H9 (cell line): ENCODE measurements at regions not wholly inside any gene's neighbourhood (a gene's known extent, or its start where the extent isn't known, plus 50 kb on each side); places are given as distances from the start of the nearest gene placed in this dataset.

Experiments used
- DNase-seq: peaks from one replicate; pipeline ENCODE4 v3.0.0-alpha.2; 2017
- H2AFZ ChIP-seq: one replicate; pipeline ENCODE4 v1.6.1; 2013; ENCODE audit warnings: mild to moderate bottlenecking, low read length, control low read depth, moderate library complexity
- H2AK5ac ChIP-seq: 2 replicates; pipeline ENCODE4 v1.6.1; 2013; ENCODE audit warnings: low read length, control low read depth, mixed read lengths; ENCODE audit not compliant: insufficient read length
- H2BK120ac ChIP-seq: one replicate; pipeline ENCODE4 v1.6.1; 2013; ENCODE audit warnings: low read depth, mild to moderate bottlenecking, low read length, control low read depth, inconsistent platforms; ENCODE audit not compliant: poor library complexity, severe bottlenecking
- H2BK12ac ChIP-seq: 2 replicates; pipeline ENCODE4 v1.6.1; 2013; ENCODE audit warnings: low read length, control low read depth, mixed read lengths, low read depth; ENCODE audit not compliant: insufficient read length
- H2BK15ac ChIP-seq: 2 replicates; pipeline ENCODE4 v1.6.1; 2013; ENCODE audit warnings: low read depth, low read length, control low read depth
- H2BK20ac ChIP-seq: one replicate; pipeline ENCODE4 v1.6.1; 2013; ENCODE audit warnings: low read depth, mild to moderate bottlenecking, low read length, control low read depth, inconsistent platforms; ENCODE audit not compliant: poor library complexity, severe bottlenecking
- H2BK5ac ChIP-seq: 2 replicates; pipeline ENCODE4 v1.6.1; 2013; ENCODE audit warnings: low read length, control low read depth, mixed read lengths; ENCODE audit not compliant: insufficient read length
- H3K14ac ChIP-seq: 2 replicates; pipeline ENCODE4 v1.6.1; 2013; ENCODE audit warnings: low read length, control low read depth; ENCODE audit not compliant: insufficient read depth
- H3K18ac ChIP-seq: 2 replicates; pipeline ENCODE4 v1.6.1; 2013; ENCODE audit warnings: low read depth, mild to moderate bottlenecking, mixed read lengths, low read length, control low read depth; ENCODE audit not compliant: insufficient read length
- H3K23ac ChIP-seq: 2 replicates; pipeline ENCODE4 v1.6.1; 2013; ENCODE audit warnings: low read length, control low read depth, mixed read lengths, low read depth; ENCODE audit not compliant: insufficient read length
- H3K23me2 ChIP-seq: 2 replicates; pipeline ENCODE4 v1.6.1; 2013; ENCODE audit warnings: low read depth, mild to moderate bottlenecking, mixed read lengths, low read length, control low read depth; ENCODE audit not compliant: insufficient read length, poor library complexity, severe bottlenecking
- H3K27ac ChIP-seq: 2 replicates; pipeline ENCODE4 v1.5.1; 2013; ENCODE audit warnings: low read length, control low read depth, mixed read lengths, low read depth; ENCODE audit not compliant: insufficient read length
- H3K27me3 ChIP-seq: 2 replicates; pipeline ENCODE4 v1.6.1; 2013; ENCODE audit warnings: low read length, control low read depth, inconsistent platforms; ENCODE audit not compliant: insufficient read depth
- H3K4ac ChIP-seq: 2 replicates; pipeline ENCODE4 v1.6.1; 2013; ENCODE audit warnings: low read depth, mild to moderate bottlenecking, control low read depth, inconsistent platforms, low read length, moderate library complexity
- H3K4me1 ChIP-seq: 2 replicates; pipeline ENCODE4 v1.6.1; 2013; ENCODE audit warnings: low read length, control low read depth, inconsistent platforms; ENCODE audit not compliant: insufficient read depth
- H3K4me2 ChIP-seq: 2 replicates; pipeline ENCODE4 v1.6.1; 2013; ENCODE audit warnings: low read length, control low read depth, mixed read lengths; ENCODE audit not compliant: insufficient read length, insufficient read depth
- H3K56ac ChIP-seq: 2 replicates; pipeline ENCODE4 v1.6.1; 2013; ENCODE audit warnings: low read depth, mild to moderate bottlenecking, mixed read lengths, low read length, control low read depth; ENCODE audit not compliant: insufficient read length
- H3K79me1 ChIP-seq: 2 replicates; pipeline ENCODE4 v1.6.1; 2013; ENCODE audit warnings: low read depth, mild to moderate bottlenecking, moderate library complexity, low read length, control low read depth, inconsistent platforms; ENCODE audit not compliant: insufficient read depth, poor library complexity, severe bottlenecking
- H3K79me2 ChIP-seq: 2 replicates; pipeline ENCODE4 v1.6.1; 2013; ENCODE audit warnings: low read length, control low read depth, inconsistent platforms; ENCODE audit not compliant: insufficient read depth
- H3K9ac ChIP-seq: 2 replicates; pipeline ENCODE4 v1.6.1; 2013; ENCODE audit warnings: low read length, control low read depth, mixed read lengths; ENCODE audit not compliant: insufficient read length; ENCODE audit errors: extremely low read depth
- H3K9me3 ChIP-seq: one replicate; pipeline ENCODE4 v1.6.1; 2013; ENCODE audit warnings: low read depth, low read length, inconsistent platforms; ENCODE audit not compliant: control insufficient read depth
- H3T11ph ChIP-seq: one replicate; pipeline ENCODE4 v1.6.1; 2013; ENCODE audit warnings: mild to moderate bottlenecking, low read length, control low read depth, inconsistent platforms
- H4K20me1 ChIP-seq: one replicate; pipeline ENCODE4 v1.6.1; 2013; ENCODE audit not compliant: control insufficient read depth, insufficient read length, insufficient read depth
- H4K5ac ChIP-seq: 2 replicates; pipeline ENCODE4 v1.6.1; 2013; ENCODE audit warnings: low read depth, mild to moderate bottlenecking, mixed read lengths, low read length, control low read depth; ENCODE audit not compliant: insufficient read length
- H4K8ac ChIP-seq: replicated peaks from 2 replicates; pipeline ENCODE4 v1.6.1; 2013; ENCODE audit warnings: low read length, control low read depth, mixed read lengths, low read depth; ENCODE audit not compliant: insufficient read length
- H4K91ac ChIP-seq: 2 replicates; pipeline ENCODE4 v1.6.1; 2013; ENCODE audit warnings: low read depth, mild to moderate bottlenecking, moderate library complexity, mixed read lengths, low read length, control low read depth; ENCODE audit not compliant: insufficient read length
- H3K27ac Mint-ChIP-seq, 3 experiments: 2 replicates in 2 of 3; 3 replicates in 1 of 3; pipeline ENCODE4 v1.8.0; 2020 to 2021; ENCODE audit warnings: mixed read lengths in 3 of 3, mild to moderate bottlenecking in 1 of 3, moderate library complexity in 1 of 3
- H3K27me3 Mint-ChIP-seq: 2 replicates; pipeline ENCODE4 v1.8.0; 2021; ENCODE audit warnings: low read depth, mild to moderate bottlenecking, moderate library complexity, mixed read lengths
- H3K36me3 Mint-ChIP-seq, 3 experiments: 2 replicates in 2 of 3; 3 replicates in 1 of 3; pipeline ENCODE4 v1.8.0; 2020 to 2021; ENCODE audit warnings: low read depth in 3 of 3, mixed read lengths in 3 of 3; ENCODE audit not compliant: insufficient read depth in 1 of 3
- H3K4me1 Mint-ChIP-seq, 2 experiments: 2 replicates each; pipeline ENCODE4 v1.8.0; 2020; ENCODE audit warnings: mixed read lengths in 2 of 2
- H3K4me3 Mint-ChIP-seq, 2 experiments: 2 replicates in 1 of 2; 3 replicates in 1 of 2; pipeline ENCODE4 v1.8.0; 2020 to 2021; ENCODE audit warnings: mild to moderate bottlenecking in 2 of 2, mixed read lengths in 2 of 2, moderate library complexity in 1 of 2
- H3K9me3 Mint-ChIP-seq, 2 experiments: 2 replicates in 1 of 2; 3 replicates in 1 of 2; pipeline ENCODE4 v1.8.0; 2020; ENCODE audit warnings: mild to moderate bottlenecking in 2 of 2, mixed read lengths in 2 of 2, moderate library complexity in 1 of 2
- WGBS: extraction: QIAGEN DNeasy Blood & Tissue Kit; methylation state at CpG from one replicate; pipeline ENCODE4 v1.1.7; 2013; ENCODE audit warnings: missing lambda C conversion rate, low lambda C conversion rate, mixed read lengths; ENCODE audit not compliant: insufficient read length; ENCODE audit errors: extremely low coverage; 5-methylcytosine and 5-hydroxymethylcytosine counted together
- TF ChIP-seq, protein P1 (sequence below): fragments of 200-600 bp; sonication (generic); conservative IDR thresholded peaks from 3 replicates; pipeline ENCODE4 v1.8.0; 2021; ENCODE audit warnings: antibody characterized with exemption, mild to moderate bottlenecking

DNA sequence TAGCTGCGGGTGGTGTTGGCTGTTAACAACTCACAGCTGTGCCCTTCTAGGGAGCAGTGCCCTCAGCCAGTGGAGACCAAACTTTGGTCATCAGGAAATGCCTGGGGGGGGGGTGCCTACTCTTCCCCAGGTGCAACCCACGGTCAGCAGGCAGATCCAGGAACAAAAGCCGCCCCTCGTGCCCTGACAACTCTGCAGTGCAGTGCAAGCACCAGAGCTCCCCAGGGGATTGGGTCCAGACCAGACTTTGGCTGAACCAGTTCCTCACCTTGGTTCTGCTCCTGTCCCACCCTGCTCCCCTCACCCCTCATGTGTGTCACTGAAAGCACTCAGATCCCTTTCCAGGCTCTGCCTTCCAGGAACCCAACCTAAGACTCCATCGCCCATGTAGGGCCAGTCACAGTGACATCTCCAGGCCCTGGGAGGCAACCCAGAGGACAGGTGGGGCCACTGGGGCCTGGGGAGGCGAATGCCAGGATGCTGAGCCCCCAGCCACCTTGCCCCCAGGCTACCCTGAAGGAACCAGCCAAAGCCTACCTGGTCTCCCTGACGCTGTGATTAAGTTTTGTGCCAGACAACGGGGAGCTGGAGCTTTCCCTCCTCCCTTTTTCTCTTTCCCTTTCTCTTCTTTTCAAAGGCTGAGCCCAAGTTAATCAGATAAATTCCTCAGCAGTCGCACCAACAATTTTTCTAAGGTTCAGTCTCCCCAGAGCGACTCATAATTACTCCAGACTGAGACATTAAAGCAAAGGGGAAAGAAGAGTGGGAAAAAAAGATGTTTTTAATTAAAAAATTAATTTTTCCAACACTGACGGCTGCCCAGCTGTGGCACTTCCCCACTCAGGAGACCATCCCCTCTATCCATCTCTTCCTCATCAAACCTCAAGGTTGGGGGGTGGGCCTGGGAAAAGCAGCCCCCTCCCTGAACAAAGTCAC lies 207.5 kb upstream of the LINGO1 start:
- Histone ChIP-seq H3K56ac (no peak overlapping the region), H2BK12ac (no peak overlapping the region), H2AFZ (no peak overlapping the region), H2BK5ac (no peak overlapping the region), H3K4ac (no peak overlapping the region), H3K23ac (no peak overlapping the region), H2BK20ac (no peak overlapping the region), H3K27ac (no peak overlapping the region), H3K79me2 (no peaks in the 10 kb centered on the region), H4K91ac (no peak overlapping the region), H3K4me2 (no peak overlapping the region), H3K4me1 (no peaks in the 10 kb centered on the region; the same call in 1 of the 2 replicates), H4K20me1 (no peaks in the 10 kb centered on the region), H4K5ac (no peak overlapping the region), H3K14ac (no peak overlapping the region), H3K18ac (no peak overlapping the region), H4K8ac (no peak overlapping the region), H3K27me3 (no peaks in the 10 kb centered on the region), H2BK120ac (no peak overlapping the region), H3K79me1 (no peaks in the 10 kb centered on the region), H3T11ph (no peak overlapping the region), H3K9me3 (peaks cover 4% of the 10 kb centered on the region), H2BK15ac (no peak overlapping the region), H3K23me2 (no peaks in the 10 kb centered on the region), H3K9ac (no peak overlapping the region), H2AK5ac (no peak overlapping the region)
- DNase-seq: peak; percentile 25
- H3K36me3 Mint-ChIP-seq: peaks cover 6 to 11% (median 10%) of the 10 kb centered on the region in 3 experiments
- H3K27me3 Mint-ChIP-seq: peaks cover 11% of the 10 kb centered on the region
- peaks cover 23 to 37% of the 10 kb centered on the region in 2 experiments for H3K4me1 Mint-ChIP-seq
- TF ChIP-seq, protein P1, sequence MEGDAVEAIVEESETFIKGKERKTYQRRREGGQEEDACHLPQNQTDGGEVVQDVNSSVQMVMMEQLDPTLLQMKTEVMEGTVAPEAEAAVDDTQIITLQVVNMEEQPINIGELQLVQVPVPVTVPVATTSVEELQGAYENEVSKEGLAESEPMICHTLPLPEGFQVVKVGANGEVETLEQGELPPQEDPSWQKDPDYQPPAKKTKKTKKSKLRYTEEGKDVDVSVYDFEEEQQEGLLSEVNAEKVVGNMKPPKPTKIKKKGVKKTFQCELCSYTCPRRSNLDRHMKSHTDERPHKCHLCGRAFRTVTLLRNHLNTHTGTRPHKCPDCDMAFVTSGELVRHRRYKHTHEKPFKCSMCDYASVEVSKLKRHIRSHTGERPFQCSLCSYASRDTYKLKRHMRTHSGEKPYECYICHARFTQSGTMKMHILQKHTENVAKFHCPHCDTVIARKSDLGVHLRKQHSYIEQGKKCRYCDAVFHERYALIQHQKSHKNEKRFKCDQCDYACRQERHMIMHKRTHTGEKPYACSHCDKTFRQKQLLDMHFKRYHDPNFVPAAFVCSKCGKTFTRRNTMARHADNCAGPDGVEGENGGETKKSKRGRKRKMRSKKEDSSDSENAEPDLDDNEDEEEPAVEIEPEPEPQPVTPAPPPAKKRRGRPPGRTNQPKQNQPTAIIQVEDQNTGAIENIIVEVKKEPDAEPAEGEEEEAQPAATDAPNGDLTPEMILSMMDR: no peak
- H3K27ac Mint-ChIP-seq: no peak overlapping the region; a peak in 1 of 7 replicates
- no peak overlapping the region for H3K4me3 Mint-ChIP-seq
- peaks cover 14 to 15% of the 10 kb centered on the region in 2 experiments for H3K9me3 Mint-ChIP-seq
- WGBS: no CpG with 5 or more reads among the region's 11 CpGs
